GM12864 (cell line): ENCODE measurements at regions not wholly inside any gene's neighbourhood (a gene's known extent, or its start where the extent isn't known, plus 50 kb on each side); places are given as distances from the start of the nearest gene placed in this dataset.
"Not testable (repeated sequence)": the region's sequence is repeated elsewhere in the genome, so short reads cannot be mapped to it uniquely, and the experiment has no call there.

Experiments
- DNase-seq: peaks from one replicate; pipeline ENCODE4 v3.0.0-alpha.2; 2011; ENCODE audit warnings: low read depth
- H3K4me3 ChIP-seq: 2 replicates; pipeline ENCODE4 v1.5.1; 2011; ENCODE audit warnings: mild to moderate bottlenecking, low read depth, low read length, control low read depth
- CTCF ChIP-seq: IDR thresholded peaks from 2 replicates; pipeline ENCODE4 v1.5.1; 2011; ENCODE audit warnings: low read depth, mild to moderate bottlenecking, moderate library complexity, low read length, control low read depth, inconsistent platforms; ENCODE audit errors: missing control alignments

GRCh38 chr21:16216288-16216962, 486.6 kb downstream of the USP25 start:
- TF ChIP-seq CTCF, result no peak
- H3K4me3 ChIP-seq, result no peak overlapping the region
- DNase-seq, result no peak

GRCh38 chr21:16218682-16219343, 489.0 kb downstream of the USP25 start:
- no peak overlapping the region for H3K4me3 ChIP-seq
- TF ChIP-seq CTCF, result no peak
- no peak for DNase-seq

GRCh38 chr21:16224756-16225155, 495.0 kb downstream of the USP25 start:
- H3K4me3 ChIP-seq, DNase-seq: not testable (repeated sequence)

- no peak for TF ChIP-seq CTCF
- no peak for DNase-seq
These were observed 510.0 kb downstream of the USP25 start for GRCh38 chr21:16239659-16240265.

GRCh38 chr21:16241016-16241415, 511.2 kb downstream of the USP25 start:
- no peak for DNase-seq
- TF ChIP-seq CTCF, result no peak
- no peak overlapping the region for H3K4me3 ChIP-seq

More at GRCh38 chr21:16239659-16240265, 510.0 kb downstream of the USP25 start:
- H3K4me3 ChIP-seq, result no peak overlapping the region

- no peak overlapping the region for H3K4me3 ChIP-seq
- no peak for DNase-seq
- TF ChIP-seq CTCF, result no peak
These were observed 511.7 kb downstream of the USP25 start for GRCh38 chr21:16241479-16241963.

- H3K4me3 ChIP-seq, result no peak overlapping the region
- TF ChIP-seq CTCF, result no peak
- no peak for DNase-seq
These were observed 513.6 kb downstream of the USP25 start for GRCh38 chr21:16243396-16243795.
